ENCODE measurements at regions not wholly inside any gene's neighbourhood (a gene's known extent, or its start where the extent isn't known, plus 50 kb on each side); places are given as distances from the start of the nearest gene placed in this dataset.

- no peak overlapping the region for H3K27ac ChIP-seq (ENCODE audit: low read depth, low read length)
- H3K36me3 ChIP-seq (ENCODE audit: control insufficient read depth in 5 of 5, insufficient read depth in 5 of 5, low read length in 5 of 5), result no peaks in the 10 kb centered on the region
- H3K27me3 ChIP-seq (ENCODE audit: control insufficient read depth in 5 of 5, insufficient read depth in 4 of 5, low read length in 5 of 5), result no peaks in the 10 kb centered on the region
- H3K4me1 ChIP-seq (ENCODE audit: control insufficient read depth in 5 of 5, insufficient read depth in 5 of 5, low read length in 5 of 5), result peaks cover 0 to 6% (median 3%) of the 10 kb centered on the region in 5 donors
- no peaks in the 10 kb centered on the region for H3K9me3 ChIP-seq (ENCODE audit: control insufficient read depth in 5 of 5, low read length in 5 of 5)
- H3K9ac ChIP-seq (ENCODE audit: low read length in 5 of 5), result no peak overlapping the region
- no peak overlapping the region for H3K4me3 ChIP-seq (ENCODE audit: low read depth in 1 of 5, low read length in 5 of 5)
These were observed 368.9 kb upstream of the HS6ST1 start for GRCh38 chr2:128687565-128687964.

GRCh38 chr2:128689971-128690370 is 371.3 kb upstream of the HS6ST1 start:
- peaks cover 0 to 7% (median 5%) of the 10 kb centered on the region in 5 donors for H3K4me1 ChIP-seq (ENCODE audit: control insufficient read depth in 5 of 5, insufficient read depth in 5 of 5, low read length in 5 of 5)
- H3K27ac ChIP-seq (ENCODE audit: low read depth, low read length), result no peak overlapping the region
- H3K36me3 ChIP-seq (ENCODE audit: control insufficient read depth in 5 of 5, insufficient read depth in 5 of 5, low read length in 5 of 5), result no peaks in the 10 kb centered on the region

GRCh38 chr2:128690431-128690830 is 371.8 kb upstream of the HS6ST1 start:
- Histone ChIP-seq H3K36me3 (ENCODE audit: control insufficient read depth in 5 of 5, insufficient read depth in 5 of 5, low read length in 5 of 5) (no peaks in the 10 kb centered on the region), H3K9ac (ENCODE audit: low read length in 5 of 5) (no peak overlapping the region), H3K9me3 (ENCODE audit: control insufficient read depth in 5 of 5, low read length in 5 of 5) (no peaks in the 10 kb centered on the region), H3K27ac (ENCODE audit: low read depth, low read length) (no peak overlapping the region), H3K27me3 (ENCODE audit: control insufficient read depth in 5 of 5, insufficient read depth in 4 of 5, low read length in 5 of 5) (no peaks in the 10 kb centered on the region), H3K4me1 (ENCODE audit: control insufficient read depth in 5 of 5, insufficient read depth in 5 of 5, low read length in 5 of 5) (peaks cover 0 to 7% (median 5%) of the 10 kb centered on the region in 5 donors), H3K4me3 (ENCODE audit: low read depth in 1 of 5, low read length in 5 of 5) (no peak overlapping the region)

More at GRCh38 chr2:128689971-128690370, 371.3 kb upstream of the HS6ST1 start:
- Histone ChIP-seq H3K4me3 (ENCODE audit: low read depth in 1 of 5, low read length in 5 of 5) (no peak overlapping the region), H3K9me3 (ENCODE audit: control insufficient read depth in 5 of 5, low read length in 5 of 5) (no peaks in the 10 kb centered on the region), H3K27me3 (ENCODE audit: control insufficient read depth in 5 of 5, insufficient read depth in 4 of 5, low read length in 5 of 5) (no peaks in the 10 kb centered on the region), H3K9ac (ENCODE audit: low read length in 5 of 5) (no peak overlapping the region)

GRCh38 chr2:128690869-128691268 is 372.2 kb upstream of the HS6ST1 start:
- H3K9me3 ChIP-seq (ENCODE audit: control insufficient read depth in 5 of 5, low read length in 5 of 5), result no peaks in the 10 kb centered on the region
- H3K4me3 ChIP-seq (ENCODE audit: low read depth in 1 of 5, low read length in 5 of 5), result no peak overlapping the region
- H3K36me3 ChIP-seq (ENCODE audit: control insufficient read depth in 5 of 5, insufficient read depth in 5 of 5, low read length in 5 of 5), result no peaks in the 10 kb centered on the region
- H3K4me1 ChIP-seq (ENCODE audit: control insufficient read depth in 5 of 5, insufficient read depth in 5 of 5, low read length in 5 of 5), result peaks cover 0 to 7% (median 4%) of the 10 kb centered on the region in 5 donors
- no peaks in the 10 kb centered on the region for H3K27me3 ChIP-seq (ENCODE audit: control insufficient read depth in 5 of 5, insufficient read depth in 4 of 5, low read length in 5 of 5)
- H3K9ac ChIP-seq (ENCODE audit: low read length in 5 of 5), result no peak overlapping the region
- no peak overlapping the region for H3K27ac ChIP-seq (ENCODE audit: low read depth, low read length)

GRCh38 chr2:128691526-128691925 is 372.9 kb upstream of the HS6ST1 start:
- H3K27ac ChIP-seq (ENCODE audit: low read depth, low read length), result no peak overlapping the region
- H3K9ac ChIP-seq (ENCODE audit: low read length in 5 of 5), result no peak overlapping the region
- H3K36me3 ChIP-seq (ENCODE audit: control insufficient read depth in 5 of 5, insufficient read depth in 5 of 5, low read length in 5 of 5), result no peaks in the 10 kb centered on the region
- H3K27me3 ChIP-seq (ENCODE audit: control insufficient read depth in 5 of 5, insufficient read depth in 4 of 5, low read length in 5 of 5), result peaks cover 0 to 4% (median 0%) of the 10 kb centered on the region in 5 donors
- H3K4me1 ChIP-seq (ENCODE audit: control insufficient read depth in 5 of 5, insufficient read depth in 5 of 5, low read length in 5 of 5), result peaks cover 0 to 7% (median 4%) of the 10 kb centered on the region in 5 donors
- no peak overlapping the region for H3K4me3 ChIP-seq (ENCODE audit: low read depth in 1 of 5, low read length in 5 of 5)
- no peaks in the 10 kb centered on the region for H3K9me3 ChIP-seq (ENCODE audit: control insufficient read depth in 5 of 5, low read length in 5 of 5)

GRCh38 chr2:128692895-128693742 is 374.5 kb upstream of the HS6ST1 start:
- peaks cover 0 to 7% (median 0%) of the 10 kb centered on the region in 5 donors for H3K4me1 ChIP-seq (ENCODE audit: control insufficient read depth in 5 of 5, insufficient read depth in 5 of 5, low read length in 5 of 5)
- H3K9me3 ChIP-seq (ENCODE audit: control insufficient read depth in 5 of 5, low read length in 5 of 5), result no peaks in the 10 kb centered on the region
- no peak overlapping the region for H3K9ac ChIP-seq (ENCODE audit: low read length in 5 of 5)
- H3K27ac ChIP-seq (ENCODE audit: low read depth, low read length), result no peak overlapping the region
- H3K36me3 ChIP-seq (ENCODE audit: control insufficient read depth in 5 of 5, insufficient read depth in 5 of 5, low read length in 5 of 5), result no peaks in the 10 kb centered on the region
- no peak overlapping the region for H3K4me3 ChIP-seq (ENCODE audit: low read depth in 1 of 5, low read length in 5 of 5)
- peaks cover 0 to 4% (median 0%) of the 10 kb centered on the region in 5 donors for H3K27me3 ChIP-seq (ENCODE audit: control insufficient read depth in 5 of 5, insufficient read depth in 4 of 5, low read length in 5 of 5)

- Histone ChIP-seq H3K9me3 (ENCODE audit: control insufficient read depth in 5 of 5, low read length in 5 of 5) (no peaks in the 10 kb centered on the region), H3K27ac (ENCODE audit: low read depth, low read length) (no peak overlapping the region), H3K36me3 (ENCODE audit: control insufficient read depth in 5 of 5, insufficient read depth in 5 of 5, low read length in 5 of 5) (no peaks in the 10 kb centered on the region), H3K9ac (ENCODE audit: low read length in 5 of 5) (no peak overlapping the region), H3K4me3 (ENCODE audit: low read depth in 1 of 5, low read length in 5 of 5) (no peak overlapping the region), H3K27me3 (ENCODE audit: control insufficient read depth in 5 of 5, insufficient read depth in 4 of 5, low read length in 5 of 5) (peaks cover 0 to 4% (median 0%) of the 10 kb centered on the region in 5 donors), H3K4me1 (ENCODE audit: control insufficient read depth in 5 of 5, insufficient read depth in 5 of 5, low read length in 5 of 5) (peaks cover 0 to 7% (median 0%) of the 10 kb centered on the region in 5 donors)
These were observed 375.0 kb upstream of the HS6ST1 start for GRCh38 chr2:128693743-128694029.

GRCh38 chr2:128695646-128696220 is 377.1 kb upstream of the HS6ST1 start:
- Histone ChIP-seq H3K27ac (ENCODE audit: low read depth, low read length) (no peak overlapping the region), H3K4me3 (ENCODE audit: low read depth in 1 of 5, low read length in 5 of 5) (no peak overlapping the region), H3K36me3 (ENCODE audit: control insufficient read depth in 5 of 5, insufficient read depth in 5 of 5, low read length in 5 of 5) (no peaks in the 10 kb centered on the region), H3K27me3 (ENCODE audit: control insufficient read depth in 5 of 5, insufficient read depth in 4 of 5, low read length in 5 of 5) (peaks cover 0 to 4% (median 0%) of the 10 kb centered on the region in 5 donors), H3K4me1 (ENCODE audit: control insufficient read depth in 5 of 5, insufficient read depth in 5 of 5, low read length in 5 of 5) (peaks cover 0 to 7% (median 0%) of the 10 kb centered on the region in 5 donors), H3K9ac (ENCODE audit: low read length in 5 of 5) (no peak overlapping the region), H3K9me3 (ENCODE audit: control insufficient read depth in 5 of 5, low read length in 5 of 5) (no peaks in the 10 kb centered on the region)

GRCh38 chr2:128696421-128696820 is 377.8 kb upstream of the HS6ST1 start:
- no peaks in the 10 kb centered on the region for H3K9me3 ChIP-seq (ENCODE audit: control insufficient read depth in 5 of 5, low read length in 5 of 5)
- no peak overlapping the region for H3K4me3 ChIP-seq (ENCODE audit: low read depth in 1 of 5, low read length in 5 of 5)
- H3K36me3 ChIP-seq (ENCODE audit: control insufficient read depth in 5 of 5, insufficient read depth in 5 of 5, low read length in 5 of 5), result no peaks in the 10 kb centered on the region
- no peak overlapping the region for H3K9ac ChIP-seq (ENCODE audit: low read length in 5 of 5)
- H3K27ac ChIP-seq (ENCODE audit: low read depth, low read length), result no peak overlapping the region
- peaks cover 0 to 7% (median 0%) of the 10 kb centered on the region in 5 donors for H3K4me1 ChIP-seq (ENCODE audit: control insufficient read depth in 5 of 5, insufficient read depth in 5 of 5, low read length in 5 of 5)
- H3K27me3 ChIP-seq (ENCODE audit: control insufficient read depth in 5 of 5, insufficient read depth in 4 of 5, low read length in 5 of 5), result peaks cover 0 to 4% (median 0%) of the 10 kb centered on the region in 5 donors

GRCh38 chr2:128701418-128701817 is 382.8 kb upstream of the HS6ST1 start:
- H3K4me1 ChIP-seq (ENCODE audit: control insufficient read depth in 5 of 5, insufficient read depth in 5 of 5, low read length in 5 of 5), result no peaks in the 10 kb centered on the region
- H3K9me3 ChIP-seq (ENCODE audit: control insufficient read depth in 5 of 5, low read length in 5 of 5), result no peaks in the 10 kb centered on the region
- H3K36me3 ChIP-seq (ENCODE audit: control insufficient read depth in 5 of 5, insufficient read depth in 5 of 5, low read length in 5 of 5), result no peaks in the 10 kb centered on the region
- no peak overlapping the region for H3K9ac ChIP-seq (ENCODE audit: low read length in 5 of 5)
- H3K27me3 ChIP-seq (ENCODE audit: control insufficient read depth in 5 of 5, insufficient read depth in 4 of 5, low read length in 5 of 5), result peaks cover 0 to 1% (median 0%) of the 10 kb centered on the region in 5 donors
- H3K27ac ChIP-seq (ENCODE audit: low read depth, low read length), result no peak overlapping the region
- H3K4me3 ChIP-seq (ENCODE audit: low read depth in 1 of 5, low read length in 5 of 5), result no peak overlapping the region
